ENCODE measurements at regions not wholly inside any gene's neighbourhood (a gene's known extent, or its start where the extent isn't known, plus 50 kb on each side); places are given as distances from the start of the nearest gene placed in this dataset.

GRCh38 chr3:194828926-194829325 is 143.2 kb downstream of the FAM43A start:
- Mint-ChIP-seq H3K4me3 (no peak overlapping the region), H3K4me1 (no peaks in the 10 kb centered on the region), H3K27ac (no peak overlapping the region), H3K9me3 (ENCODE audit: insufficient read depth) (no peaks in the 10 kb centered on the region), H3K27me3 (no peaks in the 10 kb centered on the region)
- intact Hi-C loops (cut with micrococcal nuclease): no loop called here
- TF ChIP-seq EZH2 (IDR thresholded peaks at IDR 0.05; ENCODE audit: borderline replicate concordance, insufficient read depth, low read depth, low read length, poor library complexity, severe bottlenecking): no peak
- no peak for TF ChIP-seq CTCF (IDR thresholded peaks at IDR 0.05)
- Histone ChIP-seq H3K4me2 (replicated peaks; ENCODE audit: low read depth, low read length, poor library complexity, severe bottlenecking) (no peak overlapping the region), H3K27ac (ENCODE audit: low read length in 2 of 2) (no peak overlapping the region), H3K9me3 (ENCODE audit: control extremely low read depth in 1 of 3, control insufficient read depth in 2 of 3, insufficient read depth in 1 of 3, low read length in 2 of 3) (no peaks in the 10 kb centered on the region), H3K4me1 (ENCODE audit: control insufficient read depth in 2 of 2, insufficient read depth in 2 of 2, low read length in 2 of 2) (no peaks in the 10 kb centered on the region), H3K36me3 (replicated peaks in 1 of 2; ENCODE audit: control extremely low read depth in 1 of 2, control insufficient read depth in 1 of 2, extremely low read depth in 1 of 2, insufficient read depth in 2 of 2, low read length in 1 of 2) (no peaks in the 10 kb centered on the region), H3K79me2 (ENCODE audit: control insufficient read depth, insufficient read depth, low read length) (no peaks in the 10 kb centered on the region), H4K20me1 (ENCODE audit: control insufficient read depth, insufficient read depth, low read length, poor library complexity, severe bottlenecking) (no peaks in the 10 kb centered on the region), H2AFZ (ENCODE audit: insufficient read depth, low read depth, low read length, poor library complexity, severe bottlenecking) (no peak overlapping the region), H3K27me3 (replicated peaks in 1 of 4; ENCODE audit: control extremely low read depth in 1 of 4, control insufficient read depth in 3 of 4, insufficient read depth in 4 of 4, low read length in 3 of 4) (no peaks in the 10 kb centered on the region), H3K4me3 (ENCODE audit: control extremely low read depth in 1 of 5, extremely low read depth in 1 of 5, insufficient read depth in 1 of 5, low read depth in 2 of 5, low read length in 4 of 5) (no peak overlapping the region), H3K9ac (ENCODE audit: low read length) (no peak overlapping the region)
- ChIA-PET CTCF (interaction anchor here (1.1 kb wide), 1 partner anchor 10 kb away, joined by 3 read pairs; no protein-coding TSS in a partner anchor), POLR2A (no interaction called here)
- DNase-seq (no peak), ATAC-seq (ENCODE audit: low read depth) (no peak)
- 93% methylated on average over 4 of the region's 4 CpGs for WGBS (ENCODE audit: insufficient coverage)

GRCh38 chr3:194830401-194830800 is 144.7 kb downstream of the FAM43A start:
- ATAC-seq (ENCODE audit: low read depth): no peak

More at GRCh38 chr3:194830401-194830800, 144.7 kb downstream of the FAM43A start:
- no peak for DNase-seq
- Histone ChIP-seq H3K4me1 (ENCODE audit: control insufficient read depth in 2 of 2, insufficient read depth in 2 of 2, low read length in 2 of 2) (no peaks in the 10 kb centered on the region), H3K9me3 (ENCODE audit: control extremely low read depth in 1 of 3, control insufficient read depth in 2 of 3, insufficient read depth in 1 of 3, low read length in 2 of 3) (no peaks in the 10 kb centered on the region), H3K27ac (ENCODE audit: low read length in 2 of 2) (no peak overlapping the region), H2AFZ (ENCODE audit: insufficient read depth, low read depth, low read length, poor library complexity, severe bottlenecking) (no peak overlapping the region), H3K9ac (ENCODE audit: low read length) (no peak overlapping the region), H3K36me3 (replicated peaks in 1 of 2; ENCODE audit: control extremely low read depth in 1 of 2, control insufficient read depth in 1 of 2, extremely low read depth in 1 of 2, insufficient read depth in 2 of 2, low read length in 1 of 2) (no peaks in the 10 kb centered on the region), H3K4me3 (ENCODE audit: control extremely low read depth in 1 of 5, extremely low read depth in 1 of 5, insufficient read depth in 1 of 5, low read depth in 2 of 5, low read length in 4 of 5) (no peak overlapping the region), H3K27me3 (replicated peaks in 1 of 4; ENCODE audit: control extremely low read depth in 1 of 4, control insufficient read depth in 3 of 4, insufficient read depth in 4 of 4, low read length in 3 of 4) (no peaks in the 10 kb centered on the region), H3K4me2 (replicated peaks; ENCODE audit: low read depth, low read length, poor library complexity, severe bottlenecking) (no peak overlapping the region), H3K79me2 (ENCODE audit: control insufficient read depth, insufficient read depth, low read length) (no peaks in the 10 kb centered on the region), H4K20me1 (ENCODE audit: control insufficient read depth, insufficient read depth, low read length, poor library complexity, severe bottlenecking) (no peaks in the 10 kb centered on the region)
- no peak overlapping the region for H3K4me3 Mint-ChIP-seq
- H3K27ac Mint-ChIP-seq: no peak overlapping the region
- intact Hi-C loops (cut with micrococcal nuclease): no loop called here
- H3K4me1 Mint-ChIP-seq: no peaks in the 10 kb centered on the region
- WGBS (ENCODE audit: insufficient coverage): 90% methylated on average over 5 of the region's 6 CpGs
- CTCF ChIA-PET: no interaction called here
- POLR2A ChIA-PET: no interaction called here
- H3K9me3 Mint-ChIP-seq (ENCODE audit: insufficient read depth): no peaks in the 10 kb centered on the region
- H3K27me3 Mint-ChIP-seq: no peaks in the 10 kb centered on the region
- no peak for TF ChIP-seq CTCF (IDR thresholded peaks at IDR 0.05)
- TF ChIP-seq EZH2 (IDR thresholded peaks at IDR 0.05; ENCODE audit: borderline replicate concordance, insufficient read depth, low read depth, low read length, poor library complexity, severe bottlenecking): no peak

All from B cell (primary cell).